ENCODE measurements at regions not wholly inside any gene's neighbourhood (a gene's known extent, or its start where the extent isn't known, plus 50 kb on each side); places are given as distances from the start of the nearest gene placed in this dataset.

DNA sequence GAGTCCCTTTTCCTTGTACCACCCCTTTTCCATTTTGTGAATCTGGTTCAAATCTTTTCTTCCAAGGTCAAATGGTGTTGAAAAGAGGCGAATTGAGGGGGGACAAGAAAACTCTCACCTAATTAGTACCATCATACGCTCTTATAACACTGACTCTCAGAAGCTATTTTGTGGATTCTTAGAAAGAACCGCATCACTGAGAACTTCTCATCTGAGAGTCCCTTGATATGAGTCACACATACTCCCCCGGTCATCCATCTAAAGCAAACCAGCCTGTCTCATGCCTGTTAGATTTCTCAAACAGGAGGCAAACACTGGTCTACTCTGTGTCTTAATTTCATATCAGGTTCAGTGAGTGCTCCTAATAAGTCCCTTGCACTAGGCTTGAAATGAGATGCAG, 76.5 kb upstream of the SPRED1 start:
- DNase-seq (ENCODE audit: extremely low spot score): no peak
- Histone ChIP-seq H3K4me1 (no peaks in the 10 kb centered on the region), H3K27me3 (no peaks in the 10 kb centered on the region), H3K27ac (replicated peaks in 1 of 4) (no peak overlapping the region), H3K4me3 (no peak overlapping the region), H3K9me3 (no peaks in the 10 kb centered on the region), H3K36me3 (no peaks in the 10 kb centered on the region)
- TF ChIP-seq POLR2A (IDR thresholded peaks at IDR 0.05; ENCODE audit: low read depth): no peak
- no peak for TF ChIP-seq POLR2AphosphoS5 (IDR thresholded peaks at IDR 0.05)
- no peak for TF ChIP-seq EP300 (IDR thresholded peaks at IDR 0.05)
- TF ChIP-seq, protein P1, sequence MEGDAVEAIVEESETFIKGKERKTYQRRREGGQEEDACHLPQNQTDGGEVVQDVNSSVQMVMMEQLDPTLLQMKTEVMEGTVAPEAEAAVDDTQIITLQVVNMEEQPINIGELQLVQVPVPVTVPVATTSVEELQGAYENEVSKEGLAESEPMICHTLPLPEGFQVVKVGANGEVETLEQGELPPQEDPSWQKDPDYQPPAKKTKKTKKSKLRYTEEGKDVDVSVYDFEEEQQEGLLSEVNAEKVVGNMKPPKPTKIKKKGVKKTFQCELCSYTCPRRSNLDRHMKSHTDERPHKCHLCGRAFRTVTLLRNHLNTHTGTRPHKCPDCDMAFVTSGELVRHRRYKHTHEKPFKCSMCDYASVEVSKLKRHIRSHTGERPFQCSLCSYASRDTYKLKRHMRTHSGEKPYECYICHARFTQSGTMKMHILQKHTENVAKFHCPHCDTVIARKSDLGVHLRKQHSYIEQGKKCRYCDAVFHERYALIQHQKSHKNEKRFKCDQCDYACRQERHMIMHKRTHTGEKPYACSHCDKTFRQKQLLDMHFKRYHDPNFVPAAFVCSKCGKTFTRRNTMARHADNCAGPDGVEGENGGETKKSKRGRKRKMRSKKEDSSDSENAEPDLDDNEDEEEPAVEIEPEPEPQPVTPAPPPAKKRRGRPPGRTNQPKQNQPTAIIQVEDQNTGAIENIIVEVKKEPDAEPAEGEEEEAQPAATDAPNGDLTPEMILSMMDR (IDR thresholded peaks at IDR 0.05): no peak
- intact Hi-C loops (cut with DNase I): no loop called here
- WGBS: 79% methylated on average over 4 of the region's 4 CpGs

- intact Hi-C loops (cut with DNase I): no loop called here
- Histone ChIP-seq H3K4me3 (no peak overlapping the region), H3K27ac (replicated peaks in 1 of 4) (no peak overlapping the region), H3K36me3 (no peaks in the 10 kb centered on the region), H3K27me3 (no peaks in the 10 kb centered on the region), H3K9me3 (no peaks in the 10 kb centered on the region), H3K4me1 (no peaks in the 10 kb centered on the region)
- DNase-seq (ENCODE audit: extremely low spot score): no peak
- TF ChIP-seq POLR2A (IDR thresholded peaks at IDR 0.05; ENCODE audit: low read depth) (no peak), EP300 (IDR thresholded peaks at IDR 0.05) (no peak), POLR2AphosphoS5 (IDR thresholded peaks at IDR 0.05) (no peak)
- TF ChIP-seq, protein P1 (IDR thresholded peaks at IDR 0.05): no peak
Observed at GRCh38 chr15:38176691-38177090, 75.9 kb upstream of the SPRED1 start.

DNA sequence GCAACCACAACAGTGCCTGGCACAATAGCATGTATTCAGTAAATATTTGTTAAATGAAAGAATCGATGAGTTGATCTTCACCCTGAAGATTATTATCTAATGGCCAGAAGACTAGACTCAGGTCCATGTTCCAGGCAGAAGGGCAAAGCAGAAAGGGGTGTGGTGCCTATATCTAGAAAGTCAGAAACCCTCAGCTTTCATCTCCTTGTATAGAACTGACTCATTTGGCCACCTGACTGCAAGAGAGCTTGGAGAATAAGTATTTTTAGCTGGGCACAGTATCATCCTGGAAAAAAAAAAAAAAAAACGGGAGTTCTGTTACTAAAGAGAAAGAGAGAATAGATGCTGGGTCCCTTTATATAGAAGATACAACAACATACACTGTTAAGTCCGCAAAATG, 69.7 kb upstream of the SPRED1 start:
- Histone ChIP-seq H3K27ac (replicated peaks in 1 of 4) (no peak overlapping the region), H3K9me3 (no peaks in the 10 kb centered on the region), H3K4me3 (no peak overlapping the region), H3K27me3 (no peaks in the 10 kb centered on the region), H3K4me1 (no peaks in the 10 kb centered on the region), H3K36me3 (no peaks in the 10 kb centered on the region)
- TF ChIP-seq EP300 (IDR thresholded peaks at IDR 0.05) (no peak), POLR2A (IDR thresholded peaks at IDR 0.05; ENCODE audit: low read depth) (no peak), POLR2AphosphoS5 (IDR thresholded peaks at IDR 0.05) (no peak)
- TF ChIP-seq, protein P1 (IDR thresholded peaks at IDR 0.05): no peak
- intact Hi-C loops (cut with DNase I): no loop called here
- WGBS: 72% methylated on average over 3 of the region's 3 CpGs
- no peak for DNase-seq (ENCODE audit: extremely low spot score)

- 95% methylated on average over 3 of the region's 3 CpGs for WGBS
- Histone ChIP-seq H3K9me3 (no peaks in the 10 kb centered on the region), H3K36me3 (no peaks in the 10 kb centered on the region), H3K4me1 (no peaks in the 10 kb centered on the region), H3K4me3 (no peak overlapping the region), H3K27ac (replicated peaks in 1 of 4) (no peak overlapping the region), H3K27me3 (no peaks in the 10 kb centered on the region)
- no peak for TF ChIP-seq EP300 (IDR thresholded peaks at IDR 0.05)
- TF ChIP-seq POLR2A (IDR thresholded peaks at IDR 0.05; ENCODE audit: low read depth): no peak
- TF ChIP-seq POLR2AphosphoS5 (IDR thresholded peaks at IDR 0.05): no peak
- TF ChIP-seq, protein P1 (IDR thresholded peaks at IDR 0.05): no peak
- intact Hi-C loops (cut with DNase I): no loop called here
- DNase-seq (ENCODE audit: extremely low spot score): no peak
Observed at GRCh38 chr15:38186507-38186906, 66.1 kb upstream of the SPRED1 start.

GRCh38 chr15:38187630-38188313, 64.9 kb upstream of the SPRED1 start:
- intact Hi-C loops (cut with DNase I): no loop called here
- Histone ChIP-seq H3K27me3 (no peaks in the 10 kb centered on the region), H3K27ac (replicated peaks in 1 of 4) (no peak overlapping the region), H3K4me3 (no peak overlapping the region), H3K36me3 (no peaks in the 10 kb centered on the region), H3K4me1 (no peaks in the 10 kb centered on the region), H3K9me3 (no peaks in the 10 kb centered on the region)
- 75% methylated on average over 7 of the region's 7 CpGs for WGBS
- DNase-seq (ENCODE audit: extremely low spot score): no peak
- TF ChIP-seq POLR2A (IDR thresholded peaks at IDR 0.05; ENCODE audit: low read depth): no peak
- no peak for TF ChIP-seq POLR2AphosphoS5 (IDR thresholded peaks at IDR 0.05)
- TF ChIP-seq, protein P1 (IDR thresholded peaks at IDR 0.05): no peak
- no peak for TF ChIP-seq EP300 (IDR thresholded peaks at IDR 0.05)
